Activated CD8-positive, alpha-beta memory T cell treated with anti-CD3 and anti-CD28 coated beads for 24 hours (primary cell): ENCODE measurements at regions not wholly inside any gene's neighbourhood (a gene's known extent, or its start where the extent isn't known, plus 50 kb on each side); places are given as distances from the start of the nearest gene placed in this dataset.
"Not testable (repeated sequence)": the region's sequence is repeated elsewhere in the genome, so short reads cannot be mapped to it uniquely, and the experiment has no call there.

Experiments used
- DNase-seq: peaks from one replicate; pipeline ENCODE4 v3.0.0-alpha.2; 2020

DNA sequence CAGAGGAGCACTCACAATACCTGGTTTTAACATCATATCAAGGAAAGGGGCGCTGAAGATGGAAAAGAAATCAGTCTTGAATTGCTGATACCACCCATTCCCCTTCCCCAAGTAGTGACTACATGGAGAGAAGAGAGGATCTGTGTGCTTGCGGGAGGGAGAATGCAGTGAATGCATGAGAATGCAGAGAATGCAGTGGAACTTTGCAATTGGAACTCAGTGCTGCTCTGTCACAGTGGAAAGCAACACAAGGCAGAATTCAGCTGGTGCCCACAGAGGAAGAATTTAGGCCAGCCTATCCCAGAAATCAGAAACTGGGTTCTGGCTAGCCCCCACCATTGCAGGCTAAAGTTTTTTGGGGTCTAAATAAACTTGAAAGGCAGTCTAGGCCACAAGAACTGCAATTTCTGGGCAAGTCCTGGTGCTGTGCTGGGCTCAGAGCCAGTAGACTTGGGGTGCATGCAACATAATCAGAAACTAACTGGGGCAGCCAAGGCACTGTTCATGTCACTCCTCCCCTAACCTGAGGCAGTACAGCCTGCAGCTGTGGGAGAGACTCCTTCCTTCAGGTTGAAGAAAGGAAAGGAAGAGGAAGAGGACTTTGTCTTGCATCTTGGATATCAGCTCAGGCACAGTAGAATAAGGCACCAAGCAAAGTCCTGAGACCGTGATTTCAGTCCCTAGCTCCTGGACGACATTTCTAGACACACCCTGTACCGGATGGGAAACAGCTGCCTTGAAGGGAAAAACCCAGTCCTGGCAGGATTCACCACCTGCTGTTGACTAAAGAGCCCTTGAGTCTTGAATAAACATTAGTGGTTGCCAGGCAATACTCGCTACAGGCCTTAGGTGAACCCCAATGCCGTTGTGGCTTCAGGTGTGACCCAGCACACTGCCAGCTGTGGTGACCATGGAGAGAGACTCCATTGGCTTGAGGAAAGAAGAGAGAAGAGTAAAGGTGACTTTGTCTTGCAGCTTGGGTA, 329.3 kb downstream of the TBL1XR1 start:
- DNase-seq, result no peak

DNA sequence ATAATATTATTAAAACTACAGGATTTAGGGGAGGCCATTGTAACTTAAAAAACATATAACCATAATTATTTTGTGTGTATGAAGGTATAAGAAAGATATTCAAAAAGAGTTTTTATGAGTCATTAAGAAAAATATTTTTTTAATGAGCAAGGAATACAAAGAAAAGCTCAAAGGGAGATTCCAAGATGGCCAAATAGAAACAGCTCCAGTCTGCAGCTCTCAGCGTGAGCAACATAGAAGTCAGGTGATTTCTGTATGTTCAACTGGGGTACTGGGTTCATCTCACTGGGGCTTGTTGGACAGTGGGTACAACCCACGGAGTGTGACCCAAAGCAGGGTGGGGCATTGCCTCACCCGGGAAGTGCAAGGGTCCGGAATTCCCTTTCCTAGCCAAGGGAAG, 336.1 kb downstream of the TBL1XR1 start:
- DNase-seq, result no peak

DNA sequence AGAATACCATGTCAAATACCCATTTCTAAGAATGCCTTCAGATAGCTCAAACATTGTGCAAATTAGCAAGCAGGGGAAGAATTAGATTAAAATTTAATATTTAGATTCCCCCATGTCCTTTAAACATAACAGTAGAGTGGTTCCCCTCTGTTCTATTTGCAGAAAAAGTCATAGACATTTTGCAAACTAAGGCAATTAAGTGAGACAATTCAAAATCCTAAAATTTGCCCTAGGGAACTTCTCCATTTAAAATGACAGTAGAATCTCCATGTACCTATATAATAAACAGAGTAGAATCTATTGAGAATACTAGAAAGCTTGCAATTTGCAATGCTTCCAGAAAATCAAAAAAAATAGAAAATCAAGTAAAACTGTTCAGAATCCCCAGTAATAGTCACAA, 340.6 kb downstream of the TBL1XR1 start:
- no peak for DNase-seq

GRCh38 chr3:176855901-176856486, 341.3 kb downstream of the TBL1XR1 start:
- no peak for DNase-seq

GRCh38 chr3:176855213-176855612, 342.1 kb downstream of the TBL1XR1 start:
- DNase-seq, result no peak

DNA sequence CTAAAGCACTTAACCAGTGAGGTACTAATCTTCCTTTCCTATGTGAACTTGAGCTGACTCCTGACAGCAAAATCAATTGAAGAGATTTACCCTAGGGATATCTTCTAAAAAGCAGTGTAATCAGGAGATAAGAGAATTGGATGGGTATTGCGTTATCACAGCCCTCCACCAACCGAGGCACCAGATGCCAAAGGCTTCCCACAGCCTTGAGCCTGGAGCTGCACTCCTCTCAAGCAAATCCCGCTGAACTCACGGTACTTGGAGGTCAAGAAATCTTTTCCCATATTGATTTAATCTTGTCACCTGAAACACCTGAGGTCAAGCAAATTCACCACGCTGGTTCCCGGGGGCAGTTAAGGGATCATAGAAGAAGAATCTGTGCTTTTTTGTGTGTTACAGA, 346.8 kb downstream of the TBL1XR1 start:
- DNase-seq, result no peak

DNA sequence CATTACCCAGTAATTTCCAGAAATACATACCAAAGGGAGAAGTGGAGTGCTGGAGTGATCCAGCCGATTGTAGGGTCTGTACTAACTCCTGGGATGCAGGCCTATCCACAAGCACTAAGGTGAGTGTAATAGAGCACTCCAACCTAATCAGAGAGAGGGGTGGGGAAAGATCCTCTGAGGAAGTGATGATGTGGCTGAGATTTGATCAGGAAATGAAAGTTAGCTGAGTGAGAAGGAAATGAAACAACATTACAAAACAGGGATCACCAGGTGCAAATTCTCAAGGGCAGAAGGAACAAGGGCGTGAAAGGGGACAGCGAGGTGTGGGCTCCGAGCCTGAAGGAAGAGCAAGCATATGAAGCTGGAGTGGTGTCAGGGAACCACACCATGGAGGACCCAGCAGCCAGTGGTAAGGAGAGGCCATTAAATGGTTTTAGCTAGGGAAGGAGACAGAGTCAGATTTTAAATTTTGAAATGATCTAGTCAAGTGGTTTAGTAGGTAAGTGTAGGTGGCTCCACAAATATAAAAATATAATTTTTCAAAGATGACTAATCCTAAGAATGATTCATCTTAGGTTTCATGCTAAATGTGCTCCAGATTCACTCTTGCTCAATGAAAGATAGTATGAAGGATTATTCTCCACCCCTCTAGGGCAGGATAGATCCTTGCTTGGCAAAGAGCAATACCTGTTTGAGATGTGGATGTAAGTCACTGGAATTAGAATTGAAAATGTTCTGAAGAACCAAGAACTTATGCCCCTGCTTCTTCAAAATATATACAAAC, 348.7 kb downstream of the TBL1XR1 start:
- DNase-seq, result no peak

GRCh38 chr3:176842914-176843313, 354.4 kb downstream of the TBL1XR1 start:
- no peak for DNase-seq

- DNase-seq, result no peak
These were observed 356.5 kb downstream of the TBL1XR1 start for GRCh38 chr3:176840641-176841286.

DNA sequence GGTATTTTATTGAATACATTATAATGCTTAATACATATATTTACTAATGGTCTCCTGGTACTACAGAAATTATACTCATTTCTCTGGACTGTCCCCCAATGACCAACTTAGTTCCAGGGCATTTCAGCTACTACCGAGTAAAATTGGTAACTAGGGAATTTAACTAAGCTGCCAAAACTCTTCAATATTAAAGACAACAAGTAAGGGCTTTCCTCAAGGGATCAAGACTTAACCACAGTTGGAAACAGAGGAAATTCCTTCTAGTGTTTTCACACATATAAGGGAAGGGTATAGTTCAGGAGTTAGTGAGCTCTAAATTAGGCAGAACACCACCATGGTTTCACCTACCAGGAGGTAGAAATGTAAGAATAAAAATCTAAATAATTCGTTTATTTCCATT, 357.4 kb downstream of the TBL1XR1 start:
- DNase-seq, result no peak

GRCh38 chr3:176839466-176839865, 357.8 kb downstream of the TBL1XR1 start:
- no peak for DNase-seq

DNA sequence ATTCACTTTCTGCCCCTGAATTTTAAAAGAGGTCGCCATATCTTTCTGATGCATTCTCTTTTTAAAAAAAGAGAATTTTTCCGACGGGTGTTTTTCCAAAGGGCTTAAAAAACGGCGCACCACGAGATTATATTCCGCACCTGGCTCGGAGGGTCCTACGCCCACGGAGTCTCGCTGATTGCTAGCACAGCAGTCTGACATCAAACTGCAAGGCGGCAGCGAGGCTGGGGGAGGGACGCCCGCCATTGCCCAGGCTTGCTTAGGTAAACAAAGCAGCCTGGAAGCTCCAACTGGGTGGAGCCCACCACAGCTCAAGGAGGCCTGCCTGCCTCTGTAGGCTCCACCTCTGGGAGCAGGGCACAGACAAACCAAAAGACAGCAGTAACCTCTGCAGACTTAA, 370.0 kb downstream of the TBL1XR1 start:
- not testable (repeated sequence) for DNase-seq

- DNase-seq, result no peak
These were observed 372.5 kb downstream of the TBL1XR1 start for GRCh38 chr3:176824811-176825210.

DNA sequence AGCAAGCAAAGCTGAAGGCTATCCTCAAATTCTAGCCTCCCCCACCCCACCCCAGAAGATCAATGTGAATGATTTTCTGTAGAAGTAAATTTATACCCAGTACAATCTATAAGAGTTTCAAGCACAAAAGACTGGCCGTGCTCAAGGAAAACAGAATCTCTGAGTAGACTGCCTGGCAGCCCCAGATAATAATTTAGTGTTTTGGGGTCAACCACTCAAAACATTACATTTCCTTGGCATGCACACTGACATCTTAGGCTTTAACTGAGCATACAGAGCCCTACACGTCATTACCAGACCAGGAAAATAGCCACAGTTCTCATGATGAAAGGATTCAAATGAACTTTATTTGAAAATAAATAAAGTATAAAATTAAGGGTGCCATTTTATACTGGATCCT, 376.5 kb downstream of the TBL1XR1 start:
- no peak for DNase-seq

- DNase-seq, result no peak
These were observed 380.3 kb downstream of the TBL1XR1 start for GRCh38 chr3:176816937-176817336.

DNA sequence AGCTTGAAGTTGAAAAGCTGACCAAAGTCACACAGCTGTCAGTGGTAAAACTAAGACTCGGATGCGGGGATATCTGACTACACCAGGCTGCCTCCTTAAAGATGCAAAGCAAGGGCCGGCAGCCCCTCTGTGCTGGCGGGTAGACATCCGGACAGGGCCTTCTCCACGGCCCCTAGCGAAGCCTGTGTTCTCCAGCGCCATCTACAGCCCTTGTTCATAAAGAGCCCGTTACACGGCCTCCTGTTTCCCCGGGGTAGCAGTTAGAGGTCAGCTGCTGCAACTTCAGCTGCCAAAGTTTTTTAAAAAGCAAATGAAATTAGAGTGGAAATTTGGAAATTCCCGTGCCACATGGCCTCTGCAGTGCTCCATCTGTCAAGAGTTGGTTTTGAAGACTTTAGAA, 383.0 kb downstream of the TBL1XR1 start:
- no peak for DNase-seq

DNA sequence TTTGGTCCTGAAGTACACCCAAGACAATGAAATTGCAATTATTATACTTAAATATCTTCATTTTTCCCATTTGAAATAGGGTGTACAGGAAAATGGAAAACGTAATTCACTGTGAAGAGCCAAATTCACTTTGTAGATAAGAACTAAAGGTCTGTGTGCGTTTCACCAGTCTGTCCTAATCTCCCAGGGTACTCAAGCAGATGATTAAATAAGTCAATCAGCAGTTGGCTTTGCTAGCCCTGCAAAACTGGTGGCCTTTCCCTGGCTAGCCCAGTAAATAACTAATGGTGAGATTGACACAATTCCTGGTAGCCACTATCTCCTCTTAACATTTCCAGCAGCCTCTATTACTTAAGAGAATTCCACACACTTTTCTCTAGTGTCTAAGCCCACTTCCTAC, 389.3 kb downstream of the TBL1XR1 start:
- no peak for DNase-seq

DNA sequence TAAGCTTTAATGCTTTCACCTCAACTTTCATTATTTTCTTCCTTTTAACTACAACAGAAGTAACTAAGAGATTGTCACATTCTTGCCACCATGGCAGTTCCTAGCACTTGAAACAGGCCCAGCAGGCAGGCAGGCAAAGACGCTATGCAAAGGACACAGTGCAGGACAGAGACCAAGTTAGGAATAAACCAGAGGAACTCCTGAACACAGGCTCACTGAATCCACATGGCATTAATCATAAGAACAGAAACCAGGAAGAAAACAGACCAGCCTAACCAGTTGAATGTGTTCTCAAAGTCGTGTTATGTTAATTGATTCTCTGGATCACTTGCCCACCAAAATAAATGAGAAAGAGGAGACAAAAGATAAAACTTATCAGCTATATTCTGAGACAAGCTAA, 397.6 kb downstream of the TBL1XR1 start:
- no peak for DNase-seq

DNA sequence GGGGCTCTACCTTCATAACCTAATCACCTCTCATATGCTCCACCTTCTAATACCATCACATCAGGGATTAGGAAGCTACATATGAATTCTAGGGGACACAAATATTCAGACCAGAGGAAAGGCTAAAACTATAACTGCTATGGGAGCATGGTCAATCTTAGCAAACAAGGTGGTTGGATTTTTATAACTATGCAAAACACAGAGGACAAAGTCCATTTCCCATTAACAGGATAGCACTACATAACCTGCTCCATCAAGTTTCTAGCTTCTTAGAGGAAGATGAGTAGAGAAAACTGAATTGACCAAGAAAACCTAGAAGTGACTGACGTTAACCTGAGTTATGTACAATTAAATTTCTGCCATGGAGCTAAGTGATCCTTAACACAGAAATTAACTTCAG, 398.6 kb downstream of the TBL1XR1 start:
- DNase-seq, result no peak

GRCh38 chr3:176796371-176796770, 400.9 kb downstream of the TBL1XR1 start:
- DNase-seq, result no peak

DNA sequence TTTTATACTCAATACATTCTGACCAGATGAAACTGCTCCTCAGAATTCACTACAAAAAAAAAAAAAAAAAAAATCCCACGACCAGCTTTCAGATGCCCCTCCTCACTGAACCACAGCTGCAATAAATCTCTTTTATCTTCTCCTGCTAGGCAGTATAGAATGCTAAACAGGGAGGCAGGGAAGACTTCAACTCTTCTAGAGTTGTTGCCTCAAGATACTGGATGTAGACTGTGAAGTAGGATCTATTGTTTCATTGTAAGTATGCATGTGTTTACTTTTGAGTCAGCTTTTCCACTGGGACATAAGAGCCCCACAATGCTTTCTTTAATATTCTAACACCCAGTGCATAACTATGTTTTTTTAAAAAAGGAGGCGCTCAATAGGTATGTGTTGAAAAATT, 401.4 kb downstream of the TBL1XR1 start:
- no peak for DNase-seq

GRCh38 chr3:176794406-176794805, 402.9 kb downstream of the TBL1XR1 start:
- no peak for DNase-seq

- no peak for DNase-seq
These were observed 407.3 kb downstream of the TBL1XR1 start for GRCh38 chr3:176789947-176790346.
